Ovary (tissue), 7 donors: ENCODE measurements at regions not wholly inside any gene's neighbourhood (a gene's known extent, or its start where the extent isn't known, plus 50 kb on each side); places are given as distances from the start of the nearest gene placed in this dataset.

Experiments used
- DNase-seq, 5 donors: peaks; one replicate each; pipeline ENCODE4 v3.0.0-alpha.2; 2019 to 2020
- H3K27ac ChIP-seq, 2 donors: fragments of 200-600 bp; one replicate each; pipeline versions ENCODE4 v1.5.1 to v1.8.0; 2019 to 2022
- H3K27me3 ChIP-seq: fragments of 200-600 bp; one replicate; pipeline ENCODE4 v1.8.0; 2022
- H3K36me3 ChIP-seq: fragments of 200-600 bp; sonication (generic); one replicate; pipeline ENCODE4 v1.5.1; 2019
- H3K4me1 ChIP-seq: one replicate; pipeline ENCODE4 v1.8.1; 2013; ENCODE audit warnings: mild to moderate bottlenecking, moderate library complexity; ENCODE audit not compliant: insufficient read depth
- H3K4me3 ChIP-seq: fragments of 200-600 bp; sonication (generic); one replicate; pipeline ENCODE4 v1.5.1; 2017
- H3K9me3 ChIP-seq, 2 donors: fragments of 200-600 bp in 1 of 2; sonication (generic) in 1 of 2; one replicate each; pipeline versions ENCODE4 v1.5.1 to v1.8.1; 2013 to 2019; ENCODE audit warnings: mild to moderate bottlenecking in 1 of 2, moderate library complexity in 1 of 2
- CTCF ChIP-seq, 3 donors: fragments of 450-650 bp in 2 of 3; fragments of 200-600 bp in 1 of 3; IDR thresholded peaks; one replicate each; pipeline versions ENCODE4 v1.5.1 to v1.8.0; 2016 to 2022; ENCODE audit warnings: antibody characterized with exemption in 3 of 3, mild to moderate bottlenecking in 1 of 3
- EP300 ChIP-seq: sonication (generic); formaldehyde crosslinking; IDR thresholded peaks from one replicate; pipeline ENCODE4 v1.6.1; 2017; ENCODE audit warnings: antibody characterized with exemption
- POLR2A ChIP-seq: fragments of 450-650 bp; IDR thresholded peaks from one replicate; pipeline ENCODE4 v1.6.1; 2017; ENCODE audit warnings: antibody characterized with exemption, mild to moderate bottlenecking, moderate library complexity
- WGBS, 3 donors: extraction: QIAGEN DNeasy Blood & Tissue Kit in 1 of 3; methylation state at CpG; one replicate each; pipeline versions ENCODE4 v1.1.5 to v1.1.7; 2013 to 2017; 5-methylcytosine and 5-hydroxymethylcytosine counted together
- intact Hi-C, 4 donors: fragments of 100-400 bp; cut with DNase I; formaldehyde crosslinking; loops; one replicate each; pipeline versions ENCODE4 v1.11.0 to v1.15.1; 2022 to 2023
- donor health status: DM: no; HTN: no; CAD: no; lungs with moderate emphysema.
- donor health status: DM: no; HTN: no; CAD: no.
- donor health status: Bipolar disorder and iron deficiency.
- donor health status: DM: no; HTN: no; CAD: no.
- donor health status: DM: yes; HTN: yes; CAD: no.

GRCh38 chr3:3696345-3696744 is 102.9 kb upstream of the LRRN1 start:
- no peaks in the 10 kb centered on the region for H3K4me1 ChIP-seq
- H3K4me3 ChIP-seq: no peak overlapping the region
- TF ChIP-seq CTCF (IDR thresholded peaks at IDR 0.05) (no peak), EP300 (no peak), POLR2A (no peak)
- intact Hi-C loops: no loop called here
- WGBS, 3 donors: 34 to 41% (median 40%) methylated on average over 5 of the region's 5 CpGs
- no peaks in the 10 kb centered on the region for H3K27me3 ChIP-seq
- no peaks in the 10 kb centered on the region for H3K9me3 ChIP-seq
- DNase-seq: no peak
- no peak overlapping the region for H3K27ac ChIP-seq
- no peaks in the 10 kb centered on the region for H3K36me3 ChIP-seq

GRCh38 chr3:3693593-3693992 is 105.6 kb upstream of the LRRN1 start:
- no peak overlapping the region for H3K4me3 ChIP-seq
- intact Hi-C loops: no loop called here
- H3K36me3 ChIP-seq: no peaks in the 10 kb centered on the region
- no peak for DNase-seq
- TF ChIP-seq CTCF (IDR thresholded peaks at IDR 0.05) (no peak), EP300 (no peak), POLR2A (no peak)
- no peaks in the 10 kb centered on the region for H3K27me3 ChIP-seq
- H3K27ac ChIP-seq: no peak overlapping the region
- 0 to 100% (median 100%) methylated on average over 1 of the region's 1 CpG for WGBS, 3 donors
- no peaks in the 10 kb centered on the region for H3K9me3 ChIP-seq
- no peaks in the 10 kb centered on the region for H3K4me1 ChIP-seq

- Histone ChIP-seq H3K27ac (no peak overlapping the region), H3K27me3 (no peaks in the 10 kb centered on the region), H3K4me1 (no peaks in the 10 kb centered on the region), H3K4me3 (no peak overlapping the region), H3K36me3 (no peaks in the 10 kb centered on the region), H3K9me3 (no peaks in the 10 kb centered on the region)
- intact Hi-C loops: no loop called here
- 76 to 93% (median 76%) methylated on average over 2 of the region's 2 CpGs for WGBS, 3 donors
- TF ChIP-seq CTCF (IDR thresholded peaks at IDR 0.05): no peak
- TF ChIP-seq EP300: no peak
- no peak for TF ChIP-seq POLR2A
- DNase-seq: no peak
These were observed 109.4 kb upstream of the LRRN1 start for GRCh38 chr3:3689601-3690375.

GRCh38 chr3:3686907-3687648 is 112.2 kb upstream of the LRRN1 start:
- Histone ChIP-seq H3K4me1 (no peaks in the 10 kb centered on the region), H3K36me3 (no peaks in the 10 kb centered on the region), H3K27ac (no peak overlapping the region), H3K9me3 (no peaks in the 10 kb centered on the region), H3K27me3 (no peaks in the 10 kb centered on the region), H3K4me3 (no peak overlapping the region)
- intact Hi-C loops: no loop called here
- no peak for DNase-seq
- 63 to 71% (median 63%) methylated on average over 3 of the region's 3 CpGs for WGBS, 3 donors
- TF ChIP-seq POLR2A (no peak), EP300 (no peak), CTCF (IDR thresholded peaks at IDR 0.05) (no peak)
